GM18508 (cell line): ENCODE measurements at regions not wholly inside any gene's neighbourhood (a gene's known extent, or its start where the extent isn't known, plus 50 kb on each side); places are given as distances from the start of the nearest gene placed in this dataset.

Experiments
- ATAC-seq: cut with Tn5 transposase; IDR thresholded peaks from one replicate; pipeline ENCODE4 v1.9.1; 2021; ENCODE audit warnings: moderate number of reproducible peaks; ENCODE audit not compliant: insufficient read depth, unreplicated experiment

GRCh38 chr2:33671198-33671597 lies 72.1 kb upstream of the FAM98A start:
- no peak for ATAC-seq

- ATAC-seq: no peak
These were observed 71.4 kb upstream of the FAM98A start for GRCh38 chr2:33670392-33670937.

- ATAC-seq: no peak
These were observed 67.8 kb upstream of the FAM98A start for GRCh38 chr2:33666879-33667278.

GRCh38 chr2:33665039-33665438 lies 65.9 kb upstream of the FAM98A start:
- no peak for ATAC-seq

- no peak for ATAC-seq
These were observed 61.5 kb upstream of the FAM98A start for GRCh38 chr2:33660416-33661123.

- no peak for ATAC-seq
These were observed 56.7 kb upstream of the FAM98A start for GRCh38 chr2:33655626-33656320.

- no peak for ATAC-seq
These were observed 53.7 kb upstream of the FAM98A start for GRCh38 chr2:33652830-33653229.

- ATAC-seq: no peak
These were observed 51.1 kb upstream of the FAM98A start for GRCh38 chr2:33650171-33650570.
